GM12865 (cell line): ENCODE measurements at regions not wholly inside any gene's neighbourhood (a gene's known extent, or its start where the extent isn't known, plus 50 kb on each side); places are given as distances from the start of the nearest gene placed in this dataset.

Source experiments
- DNase-seq: peaks from one replicate; pipeline ENCODE4 v3.0.0; 2010; ENCODE audit warnings: low read depth
- H3K4me3 ChIP-seq: 2 replicates; pipeline ENCODE4 v1.5.1; 2011; ENCODE audit warnings: mild to moderate bottlenecking, low read depth, low read length, control low read depth
- CTCF ChIP-seq: IDR thresholded peaks from 2 replicates; pipeline ENCODE4 v1.5.1; 2011; ENCODE audit warnings: low read length, control low read depth, low read depth, inconsistent platforms; ENCODE audit not compliant: insufficient read depth; ENCODE audit errors: missing control alignments

DNA sequence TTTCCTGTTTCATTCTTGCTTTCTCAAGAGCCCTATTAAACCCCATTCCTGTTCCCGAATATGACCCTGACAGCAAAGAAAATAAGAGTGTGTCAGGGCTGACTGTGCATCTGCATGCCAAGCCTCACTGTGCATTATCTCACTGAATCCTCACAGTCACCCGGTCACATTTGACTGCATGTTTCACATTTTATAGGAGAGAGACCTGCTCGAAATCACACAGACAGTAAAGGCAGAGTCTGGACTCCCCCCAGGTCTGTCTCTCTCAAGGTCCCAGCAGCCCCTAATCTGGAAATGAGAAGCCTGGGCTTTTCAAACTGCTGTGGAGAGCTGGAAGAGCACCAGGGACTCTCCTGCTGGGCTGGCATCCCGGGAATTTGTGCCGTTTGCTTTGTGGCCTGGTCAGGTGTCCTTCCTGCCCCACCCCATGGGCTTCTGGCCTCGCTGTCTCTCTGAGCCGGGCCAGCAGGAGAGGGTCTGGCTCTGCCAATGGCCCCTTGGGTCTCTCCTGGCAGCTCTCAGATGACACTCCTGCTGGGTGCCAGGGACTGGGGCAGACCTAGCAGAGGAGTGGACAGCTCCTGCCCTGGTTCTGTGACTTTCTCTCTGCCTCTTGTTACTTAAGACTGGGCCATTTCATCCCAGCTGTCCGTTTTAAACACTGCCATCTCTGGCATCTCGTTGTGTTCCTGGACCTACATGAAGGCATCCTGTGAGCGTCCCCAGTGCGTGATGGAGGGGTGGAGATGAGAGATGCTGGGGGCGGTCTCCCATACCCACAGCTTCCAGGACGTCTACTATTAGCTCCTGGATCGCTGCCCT is 173.6 kb downstream of the ARHGAP12 start:
- DNase-seq, result no peak
- TF ChIP-seq CTCF, result no peak
- H3K4me3 ChIP-seq, result no peak overlapping the region

DNA sequence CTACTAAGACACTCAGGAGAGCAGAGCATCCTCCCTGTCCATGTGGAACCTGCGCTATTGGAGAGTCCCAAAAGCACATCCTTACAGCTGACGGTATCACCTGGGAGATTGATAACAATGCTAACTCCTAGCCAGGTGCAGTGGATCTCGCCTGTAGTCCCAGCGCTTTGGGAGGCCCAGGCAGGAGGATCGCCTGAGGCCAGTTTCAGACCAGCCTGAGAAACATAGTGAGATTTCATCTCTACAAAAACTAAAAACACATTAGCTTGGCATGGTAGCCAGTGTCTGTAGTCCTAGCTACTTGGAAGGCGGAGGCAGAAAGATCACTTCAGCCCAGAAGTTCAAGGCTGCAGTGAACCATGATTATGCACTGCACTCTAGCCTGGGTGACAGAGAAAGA is 174.9 kb downstream of the ARHGAP12 start:
- H3K4me3 ChIP-seq, result no peak overlapping the region
- DNase-seq, result no peak
- no peak for TF ChIP-seq CTCF

- TF ChIP-seq CTCF, result no peak
- no peak overlapping the region for H3K4me3 ChIP-seq
- no peak for DNase-seq
These were observed 176.5 kb downstream of the ARHGAP12 start for GRCh38 chr10:31752170-31752569.

DNA sequence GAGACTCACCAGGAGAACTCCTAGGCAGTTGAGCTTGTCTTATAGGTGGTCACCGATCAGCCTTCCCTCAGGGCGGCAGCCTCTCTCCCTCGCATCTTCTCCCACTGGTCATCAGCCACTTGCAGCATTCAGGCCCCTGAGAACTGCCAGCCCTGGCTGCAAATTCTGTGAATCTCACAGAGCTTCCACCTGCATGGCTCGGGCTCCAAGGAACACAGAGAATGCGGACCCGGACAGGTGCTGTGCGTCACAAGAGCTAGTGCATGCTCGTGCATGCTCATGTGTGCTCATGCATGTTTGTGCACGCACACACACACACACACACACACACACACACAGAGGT is 176.9 kb downstream of the ARHGAP12 start:
- TF ChIP-seq CTCF, result no peak
- H3K4me3 ChIP-seq, result no peak overlapping the region
- DNase-seq, result no peak

DNA sequence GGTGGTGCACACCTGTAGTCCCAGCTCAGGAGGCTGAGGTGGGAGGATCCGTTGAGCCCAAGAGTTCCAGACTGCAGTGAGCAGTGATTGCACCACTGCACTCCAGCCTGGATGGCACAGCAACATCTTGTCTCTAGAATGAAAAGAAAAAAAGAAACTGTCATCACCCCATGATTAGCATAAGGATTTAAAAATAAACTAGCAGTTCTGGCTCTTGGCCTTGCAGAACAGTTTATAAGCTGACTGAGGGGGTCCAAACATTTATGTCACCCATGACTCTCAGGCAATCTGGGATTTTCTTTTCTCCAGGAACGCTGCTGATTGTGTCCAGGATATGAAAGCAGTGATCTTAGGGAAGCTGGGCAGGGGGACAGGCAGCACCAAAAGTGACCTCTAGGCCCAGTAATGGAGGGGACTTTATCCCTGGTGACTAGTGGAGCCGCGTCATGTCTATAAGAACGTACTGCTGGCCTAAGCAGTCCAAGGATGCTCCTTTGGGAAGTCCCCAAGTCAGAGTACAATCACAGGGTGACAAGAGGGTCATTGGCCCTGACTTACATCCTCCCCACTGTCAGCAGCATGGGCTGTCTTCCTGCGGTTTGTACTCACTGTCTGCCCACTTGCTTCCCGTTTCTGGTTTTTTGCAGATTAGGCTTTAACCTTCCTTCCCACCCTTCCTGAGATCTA is 177.4 kb downstream of the ARHGAP12 start:
- no peak for DNase-seq
- no peak for TF ChIP-seq CTCF
- H3K4me3 ChIP-seq, result no peak overlapping the region

GRCh38 chr10:31749981-31750840 is 178.4 kb downstream of the ARHGAP12 start:
- H3K4me3 ChIP-seq, result no peak overlapping the region
- no peak for DNase-seq
- no peak for TF ChIP-seq CTCF
